OCI-LY1 (cell line): ENCODE measurements at regions not wholly inside any gene's neighbourhood (a gene's known extent, or its start where the extent isn't known, plus 50 kb on each side); places are given as distances from the start of the nearest gene placed in this dataset.

Experiments used
- H2AFZ ChIP-seq: fragments of 200-600 bp; sonication (generic), shearing (Covaris generic); 2 replicates; pipeline ENCODE4 v1.6.0; 2014; ENCODE audit warnings: antibody characterized with exemption, mild to moderate bottlenecking, low read length
- H3F3A ChIP-seq: fragments of 200-600 bp; sonication (generic), shearing (Covaris generic); 2 replicates; pipeline ENCODE4 v1.6.0; 2014; ENCODE audit warnings: mild to moderate bottlenecking, antibody characterized with exemption, low read length, moderate library complexity; ENCODE audit not compliant: insufficient read depth
- H3K27ac ChIP-seq: fragments of 200-600 bp; sonication (generic); 2 replicates; pipeline ENCODE4 v1.5.1; 2014; ENCODE audit warnings: low read length, mixed run types, mild to moderate bottlenecking, low read depth; ENCODE audit not compliant: poor library complexity, severe bottlenecking
- H3K27me3 ChIP-seq: fragments of 200-600 bp; sonication (generic); 2 replicates; pipeline ENCODE4 v1.6.0; 2014; ENCODE audit warnings: antibody characterized with exemption, mild to moderate bottlenecking, low read length, moderate library complexity; ENCODE audit not compliant: insufficient read depth
- H3K36me3 ChIP-seq: fragments of 200-600 bp; sonication (generic); 2 replicates; pipeline ENCODE4 v1.6.1; 2014; ENCODE audit warnings: mild to moderate bottlenecking, antibody characterized with exemption, low read length, moderate library complexity, mixed read lengths; ENCODE audit not compliant: insufficient read depth
- H3K4me1 ChIP-seq: fragments of 200-600 bp; sonication (generic); 2 replicates; pipeline ENCODE4 v1.5.1; 2014; ENCODE audit warnings: mild to moderate bottlenecking, low read length, moderate library complexity; ENCODE audit not compliant: insufficient read depth, severe bottlenecking
- H3K4me2 ChIP-seq: fragments of 200-600 bp; sonication (generic), shearing (Covaris generic); 2 replicates; pipeline ENCODE4 v1.6.1; 2014; ENCODE audit warnings: low read length
- H3K4me3 ChIP-seq: fragments of 200-600 bp; sonication (generic); 2 replicates; pipeline ENCODE4 v1.5.1; 2014; ENCODE audit warnings: low read length, low read depth, mild to moderate bottlenecking, mixed read lengths; ENCODE audit not compliant: poor library complexity, severe bottlenecking
- H3K79me2 ChIP-seq: fragments of 200-600 bp; shearing (Covaris generic); 2 replicates; pipeline ENCODE4 v1.6.1; 2016; ENCODE audit warnings: mixed run types, low read length, mixed read lengths; ENCODE audit not compliant: insufficient read depth
- H3K9ac ChIP-seq: fragments of 200-600 bp; sonication (generic), shearing (Covaris generic); 2 replicates; pipeline ENCODE4 v1.6.1; 2014; ENCODE audit warnings: mild to moderate bottlenecking, low read length, mixed read lengths
- H3K9me2 ChIP-seq: fragments of 200-600 bp; sonication (generic), shearing (Covaris generic); 2 replicates; pipeline ENCODE4 v1.6.1; 2014; ENCODE audit warnings: low read depth, mild to moderate bottlenecking, low read length, mixed read lengths
- H3K9me3 ChIP-seq: fragments of 200-600 bp; shearing (Covaris generic); 2 replicates; pipeline ENCODE4 v1.6.1; 2014; ENCODE audit warnings: low read length, mixed read lengths
- H4K20me1 ChIP-seq: fragments of 200-600 bp; sonication (generic), shearing (Covaris generic); 2 replicates; pipeline ENCODE4 v1.6.0; 2016; ENCODE audit warnings: mild to moderate bottlenecking, low read length; ENCODE audit not compliant: insufficient read depth
- CTCF ChIP-seq: fragments of 200-600 bp; sonication (generic), shearing (Covaris generic); IDR thresholded peaks from 2 replicates; pipeline ENCODE4 v1.5.1; 2017; ENCODE audit warnings: mild to moderate bottlenecking, antibody characterized with exemption, low read length, moderate library complexity, mixed read lengths
- EZH2 ChIP-seq: fragments of 200-600 bp; sonication (generic), shearing (Covaris generic); IDR thresholded peaks from 2 replicates; pipeline ENCODE4 v1.8.0; 2017; ENCODE audit warnings: borderline replicate concordance, mixed run types, mild to moderate bottlenecking, antibody characterized with exemption, low read length, moderate library complexity, mixed read lengths

DNA sequence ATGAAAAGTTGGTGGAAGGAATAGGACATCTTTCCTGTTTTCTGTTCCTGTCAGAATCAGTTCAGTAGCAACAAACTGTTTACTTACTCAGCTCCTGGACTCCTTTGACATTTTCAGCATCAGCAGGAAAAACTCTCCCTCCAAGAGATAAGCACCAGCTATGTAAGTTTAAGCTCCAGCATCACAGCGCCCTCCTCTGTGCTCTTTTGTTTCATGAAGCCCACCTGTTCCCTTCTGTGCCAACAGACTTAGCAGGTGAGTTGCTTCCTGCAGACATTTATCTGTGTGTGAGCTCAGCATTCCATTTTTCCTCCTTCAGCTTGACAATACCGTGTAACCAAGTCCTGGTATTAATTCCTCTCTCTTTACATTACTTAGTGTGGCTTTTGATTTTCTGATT lies 644.1 kb upstream of the AGA start:
- H4K20me1 ChIP-seq: no peaks in the 10 kb centered on the region
- no peaks in the 10 kb centered on the region for H3K36me3 ChIP-seq
- no peak for TF ChIP-seq EZH2
- no peak for TF ChIP-seq CTCF
- no peak overlapping the region for H3K4me3 ChIP-seq
- H3K27me3 ChIP-seq: no peaks in the 10 kb centered on the region
- no peak overlapping the region for H3K27ac ChIP-seq
- no peaks in the 10 kb centered on the region for H3K79me2 ChIP-seq
- no peaks in the 10 kb centered on the region for H3K9me2 ChIP-seq
- no peak overlapping the region for H3K4me2 ChIP-seq
- H3K9me3 ChIP-seq: no peaks in the 10 kb centered on the region
- no peaks in the 10 kb centered on the region for H3K4me1 ChIP-seq
- no peaks in the 10 kb centered on the region for H3F3A ChIP-seq
- no peak overlapping the region for H2AFZ ChIP-seq
- no peak overlapping the region for H3K9ac ChIP-seq

- H3K79me2 ChIP-seq: no peaks in the 10 kb centered on the region
- H4K20me1 ChIP-seq: no peaks in the 10 kb centered on the region
- no peaks in the 10 kb centered on the region for H3K36me3 ChIP-seq
- H3K9me2 ChIP-seq: no peaks in the 10 kb centered on the region
- H3K27ac ChIP-seq: no peak overlapping the region
- H3F3A ChIP-seq: no peaks in the 10 kb centered on the region
- H3K9ac ChIP-seq: no peak overlapping the region
- no peaks in the 10 kb centered on the region for H3K4me1 ChIP-seq
- H3K9me3 ChIP-seq: no peaks in the 10 kb centered on the region
- no peak overlapping the region for H3K4me2 ChIP-seq
- no peak overlapping the region for H2AFZ ChIP-seq
- H3K27me3 ChIP-seq: no peaks in the 10 kb centered on the region
- TF ChIP-seq EZH2: no peak
- TF ChIP-seq CTCF: no peak
- no peak overlapping the region for H3K4me3 ChIP-seq
Measured at GRCh38 chr4:178090640-178091411, 648.6 kb upstream of the AGA start.

GRCh38 chr4:178102139-178102538 lies 659.9 kb upstream of the AGA start:
- no peaks in the 10 kb centered on the region for H3K4me1 ChIP-seq
- H3K27ac ChIP-seq: no peak overlapping the region
- no peaks in the 10 kb centered on the region for H3K79me2 ChIP-seq
- no peak overlapping the region for H3K9ac ChIP-seq
- no peaks in the 10 kb centered on the region for H3K36me3 ChIP-seq
- no peak overlapping the region for H2AFZ ChIP-seq
- no peaks in the 10 kb centered on the region for H3F3A ChIP-seq
- H3K4me2 ChIP-seq: no peak overlapping the region
- TF ChIP-seq EZH2: no peak
- no peak for TF ChIP-seq CTCF
- H4K20me1 ChIP-seq: no peaks in the 10 kb centered on the region
- no peak overlapping the region for H3K4me3 ChIP-seq
- H3K9me3 ChIP-seq: no peaks in the 10 kb centered on the region
- no peaks in the 10 kb centered on the region for H3K9me2 ChIP-seq
- no peaks in the 10 kb centered on the region for H3K27me3 ChIP-seq
